K562 (cell line): ENCODE measurements at regions not wholly inside any gene's neighbourhood (a gene's known extent, or its start where the extent isn't known, plus 50 kb on each side); places are given as distances from the start of the nearest gene placed in this dataset.

Experiments
- ATAC-seq: fragments of 200-7000 bp; cut with Tn5 transposase; 3 replicates; pipeline ENCODE4 v1.9.1; 2020; ENCODE audit warnings: moderate library complexity
- BruUV-seq: library from RNA; stranded (reverse); fragments of 400-500 nt; replicated peaks from 2 replicates; lab custom pipeline; 2021; lab: Mats Ljungman, UMichigan
- CTCF ChIA-PET: fragments of 300-600 bp; formaldehyde crosslinking; extraction: SDS; loops from one replicate; lab custom pipeline; 2021; ENCODE audit warnings: low intra/inter-chr PET ratio; lab: Yijun Ruan, JAX
- POLR2A ChIA-PET: fragments of 300-600, 350-650 bp; sonication (Branson Sonifier 250); formaldehyde crosslinking; extraction: SDS; loops from one replicate; lab custom pipeline; 2021; ENCODE audit warnings: antibody characterized with exemption, inconsistent platforms; lab: Yijun Ruan, JAX
- DNase-seq, 4 experiments: peaks; one replicate each; pipeline versions ENCODE4 v3.0.0 to v3.0.0-alpha.2; 2011 to 2018; ENCODE audit warnings: low spot score in 3 of 4, mixed read lengths in 3 of 4; ENCODE audit errors: extremely low read depth in 1 of 4
- FAIRE-seq: peaks from 2 replicates; lab custom pipeline; 2011; peaks lifted over from hg19 to GRCh38; lab: Jason Lieb, UNC
- H2AFZ ChIP-seq: 2 replicates; pipeline ENCODE4 v1.6.0; 2011; ENCODE audit warnings: low read depth, low read length, control low read depth, inconsistent platforms
- H3K27ac ChIP-seq: fragments of 200-600 bp; 3 replicates; pipeline ENCODE4 v1.8.0; 2011; ENCODE audit warnings: low read depth, mild to moderate bottlenecking, control low read depth, inconsistent platforms, low read length, moderate library complexity, mixed read lengths; ENCODE audit errors: extremely low read depth
- H3K27me3 ChIP-seq, 2 experiments: fragments of 300-600 bp in 1 of 2; 2 replicates in 1 of 2; 3 replicates in 1 of 2; pipeline versions ENCODE4 v1.6.0 to v1.8.0; 2011; ENCODE audit warnings: inconsistent platforms in 2 of 2, low read length in 2 of 2, mild to moderate bottlenecking in 1 of 2, mixed read lengths in 1 of 2, moderate library complexity in 1 of 2; ENCODE audit not compliant: control insufficient read depth in 2 of 2, insufficient read depth in 2 of 2
- H3K36me3 ChIP-seq: fragments of 300-600 bp; 3 replicates; pipeline ENCODE4 v1.8.0; 2011; ENCODE audit warnings: mild to moderate bottlenecking, low read length, inconsistent platforms; ENCODE audit not compliant: control insufficient read depth, insufficient read depth
- H3K4me1 ChIP-seq, 2 experiments: fragments of 200-600 bp in 1 of 2; replicated peaks in 1 of 2; 2 replicates in 1 of 2; 3 replicates in 1 of 2; pipeline versions ENCODE4 v1.5.1 to v1.8.0; 2011; ENCODE audit warnings: inconsistent platforms in 2 of 2, low read length in 2 of 2, mild to moderate bottlenecking in 1 of 2, mixed read lengths in 1 of 2, moderate library complexity in 1 of 2; ENCODE audit not compliant: control insufficient read depth in 2 of 2, insufficient read depth in 2 of 2
- H3K4me2 ChIP-seq: 2 replicates; pipeline ENCODE4 v1.6.1; 2011; ENCODE audit warnings: low read length, control low read depth, inconsistent platforms, mixed read lengths; ENCODE audit not compliant: insufficient read depth
- H3K4me3 ChIP-seq: fragments of 200-600 bp; sonication (generic), shearing (Covaris generic); 2 replicates; pipeline ENCODE4 v1.5.1; 2016; ENCODE audit warnings: control low read depth, inconsistent platforms
- H3K79me2 ChIP-seq: fragments of 200-600 bp; 3 replicates; pipeline ENCODE4 v1.8.0; 2011; ENCODE audit warnings: low read length, inconsistent platforms; ENCODE audit not compliant: control insufficient read depth, insufficient read depth
- H3K9ac ChIP-seq, 2 experiments: 2 replicates each; pipeline versions ENCODE4 v1.6.0 to v1.6.1; 2011; ENCODE audit warnings: low read depth in 2 of 2, low read length in 2 of 2, control low read depth in 1 of 2, inconsistent platforms in 1 of 2, mild to moderate bottlenecking in 1 of 2, mixed read lengths in 1 of 2; ENCODE audit not compliant: insufficient read depth in 1 of 2
- H3K9me1 ChIP-seq: one replicate; pipeline ENCODE4 v1.6.0; 2011; ENCODE audit warnings: inconsistent platforms, mild to moderate bottlenecking, low read length, moderate library complexity; ENCODE audit not compliant: control insufficient read depth, insufficient read depth
- H3K9me3 ChIP-seq: replicated peaks from 2 replicates; pipeline ENCODE4 v1.5.1; 2011; ENCODE audit warnings: low read depth, low read length, inconsistent platforms; ENCODE audit not compliant: control insufficient read depth, insufficient read depth
- H4K20me1 ChIP-seq: replicated peaks from 2 replicates; pipeline ENCODE4 v1.6.1; 2011; ENCODE audit warnings: low read length, inconsistent platforms, mixed read lengths; ENCODE audit not compliant: control insufficient read depth, insufficient read depth
- BRD9 ChIP-seq: fragments of 450-650 bp; IDR thresholded peaks from 2 replicates; pipeline ENCODE4 v1.6.1; 2018; ENCODE audit warnings: low read depth; ENCODE audit not compliant: partially characterized antibody
- E2F4 ChIP-seq: sonication (generic); formaldehyde crosslinking; IDR thresholded peaks from 2 replicates; pipeline ENCODE4 v1.8.0; 2022; ENCODE audit warnings: mild to moderate bottlenecking, low read depth, missing genetic modification reagents
- FOXA3 ChIP-seq, 2 experiments: fragments of 450-650 bp in 1 of 2; sonication (generic) in 1 of 2; formaldehyde crosslinking; IDR thresholded peaks in 1 of 2; conservative IDR thresholded peaks in 1 of 2; 2 replicates each; pipeline versions ENCODE4 v1.4.0 to v1.8.0; 2020 to 2022; ENCODE audit warnings: mild to moderate bottlenecking in 2 of 2, missing genetic modification reagents in 1 of 2
- FOXP4 ChIP-seq: sonication (generic); formaldehyde crosslinking; IDR thresholded peaks from 2 replicates; pipeline ENCODE4 v1.8.0; 2022; ENCODE audit warnings: mild to moderate bottlenecking, missing genetic modification reagents, borderline replicate concordance
- HMBOX1 ChIP-seq: sonication (generic); IDR thresholded peaks from 2 replicates; pipeline ENCODE4 v1.6.1; 2016
- SFPQ ChIP-seq: fragments of 200-400 bp; formaldehyde crosslinking; IDR thresholded peaks from 2 replicates; pipeline ENCODE4 v1.6.1; 2017; ENCODE audit warnings: mild to moderate bottlenecking, low read depth, low read length, moderate library complexity
- ZBED1 ChIP-seq: IDR thresholded peaks from 2 replicates; pipeline ENCODE4 v1.6.1; 2014
- ZNF175 ChIP-seq: fragments of 200-800 bp; sonication (Bioruptor generic); IDR thresholded peaks from 2 replicates; pipeline ENCODE4 v1.6.1; 2016; ENCODE audit warnings: low read depth, mild to moderate bottlenecking, missing genetic modification characterization, missing compliant biosample characterization
- ZNF398 ChIP-seq: fragments of 250-450 bp; sonication (Bioruptor Pico); IDR thresholded peaks from 2 replicates; pipeline ENCODE4 v1.8.0; 2021; ENCODE audit warnings: moderate library complexity, mild to moderate bottlenecking, inconsistent platforms
- ZNF785 ChIP-seq: fragments of 250-450 bp; sonication (Bioruptor Pico); IDR thresholded peaks from 2 replicates; pipeline ENCODE4 v1.4.0; 2020; ENCODE audit warnings: mild to moderate bottlenecking
- in situ Hi-C: fragments of 300-500 bp; cut with MboI; formaldehyde crosslinking; loops from 4 replicates; pipeline ENCODE4 v1.15.0; 2018; ENCODE audit warnings: inconsistent platforms, mixed read lengths
- intact Hi-C: fragments of 100-400 bp; cut with micrococcal nuclease; formaldehyde crosslinking; loops from 2 replicates; pipeline ENCODE4 v1.14.2; 2022
- TF ChIP-seq, protein P1 (sequence below): conservative IDR thresholded peaks from 2 replicates; pipeline ENCODE4 v1.6.1; 2011; ENCODE audit warnings: low read depth, mild to moderate bottlenecking, low read length; ENCODE audit not compliant: control insufficient read depth

DNA sequence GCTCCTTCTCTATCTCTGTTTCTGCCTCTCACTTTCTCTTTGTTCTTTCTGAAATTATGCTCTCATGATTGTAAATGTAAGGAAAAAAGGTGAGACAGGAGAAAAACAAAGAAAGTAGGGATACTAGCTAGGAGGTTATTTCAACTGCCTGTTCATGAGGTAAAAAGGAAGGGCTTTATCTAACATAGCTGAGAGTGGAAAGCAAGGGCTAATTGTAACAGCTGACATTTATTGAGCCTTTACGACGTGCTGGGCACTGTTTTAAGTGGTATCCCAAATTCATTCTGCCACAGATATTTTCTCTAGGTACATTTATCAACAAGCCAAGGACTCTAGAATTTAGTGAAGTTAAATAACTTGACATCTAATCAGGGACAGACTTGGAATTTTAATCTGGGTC, 133.1 kb upstream of the GNPDA2 start (continued):
- no peak for TF ChIP-seq FOXP4 (CRISPR knock-in tag)

- no peak for FAIRE-seq
- CTCF ChIA-PET = no interaction called here
- no peaks in the 10 kb centered on the region for H3K36me3 ChIP-seq
- no peaks in the 10 kb centered on the region for H3K9me1 ChIP-seq
- intact Hi-C loops = no loop called here
- in situ Hi-C loops = no loop called here
- BruUV-seq = no TSS peak
- H3K4me2 ChIP-seq = no peak overlapping the region
- no peak overlapping the region for H2AFZ ChIP-seq
- no peak overlapping the region for H3K4me3 ChIP-seq
- ATAC-seq = no peak
- H3K4me1 ChIP-seq = no peaks in the 10 kb centered on the region
- no peaks in the 10 kb centered on the region for H3K79me2 ChIP-seq
- H4K20me1 ChIP-seq = no peaks in the 10 kb centered on the region
- POLR2A ChIA-PET = no interaction called here
- H3K27me3 ChIP-seq = no peaks in the 10 kb centered on the region
- no peak overlapping the region for H3K9ac ChIP-seq
- DNase-seq = no peak
- H3K9me3 ChIP-seq = no peaks in the 10 kb centered on the region
- no peak overlapping the region for H3K27ac ChIP-seq
- TF ChIP-seq ZNF785 (CRISPR knock-in tag) (no peak), BRD9 (no peak), ZNF398 (CRISPR knock-in tag) (no peak), ZNF175 (CRISPR knock-in tag) (no peak), E2F4 (no peak), HMBOX1 (no peak), SFPQ (no peak), FOXA3 (CRISPR knock-in tag; conservative IDR thresholded peaks at IDR 0.05 in 1 of 2, IDR thresholded peaks at IDR 0.05 in 1 of 2) (no peak), ZBED1 (no peak)
- TF ChIP-seq, protein P1, sequence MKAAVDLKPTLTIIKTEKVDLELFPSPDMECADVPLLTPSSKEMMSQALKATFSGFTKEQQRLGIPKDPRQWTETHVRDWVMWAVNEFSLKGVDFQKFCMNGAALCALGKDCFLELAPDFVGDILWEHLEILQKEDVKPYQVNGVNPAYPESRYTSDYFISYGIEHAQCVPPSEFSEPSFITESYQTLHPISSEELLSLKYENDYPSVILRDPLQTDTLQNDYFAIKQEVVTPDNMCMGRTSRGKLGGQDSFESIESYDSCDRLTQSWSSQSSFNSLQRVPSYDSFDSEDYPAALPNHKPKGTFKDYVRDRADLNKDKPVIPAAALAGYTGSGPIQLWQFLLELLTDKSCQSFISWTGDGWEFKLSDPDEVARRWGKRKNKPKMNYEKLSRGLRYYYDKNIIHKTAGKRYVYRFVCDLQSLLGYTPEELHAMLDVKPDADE = no peak
Observed at GRCh38 chr4:44848466-44848865, 122.1 kb upstream of the GNPDA2 start.
